ENCODE measurements at regions not wholly inside any gene's neighbourhood (a gene's known extent, or its start where the extent isn't known, plus 50 kb on each side); places are given as distances from the start of the nearest gene placed in this dataset.
A peak's percentile ranks its signal among the peaks of the same experiment; 100 is the strongest.

GRCh38 chr4:19368800-19369199, 882.9 kb upstream of the SLIT2 start:
- H3K4me3 ChIP-seq (ENCODE audit: control insufficient read depth, low read depth, low read length), result no peak overlapping the region
- DNase-seq (ENCODE audit: low read depth), result no peak
- no peak for TF ChIP-seq CTCF (IDR thresholded peaks at IDR 0.05; ENCODE audit: control insufficient read depth, insufficient read depth, low read depth, low read length, missing control alignments)

- no peak for DNase-seq (ENCODE audit: low read depth)
- H3K4me3 ChIP-seq (ENCODE audit: control insufficient read depth, low read depth, low read length), result no peak overlapping the region
- TF ChIP-seq CTCF (IDR thresholded peaks at IDR 0.05; ENCODE audit: control insufficient read depth, insufficient read depth, low read depth, low read length, missing control alignments), result no peak
Measured at GRCh38 chr4:19366916-19367315, 884.8 kb upstream of the SLIT2 start.

- no peak for DNase-seq (ENCODE audit: low read depth)
- TF ChIP-seq CTCF (IDR thresholded peaks at IDR 0.05; ENCODE audit: control insufficient read depth, insufficient read depth, low read depth, low read length, missing control alignments), result no peak
Measured at GRCh38 chr4:19358015-19358414, 893.7 kb upstream of the SLIT2 start.

GRCh38 chr4:19349416-19349815, 902.3 kb upstream of the SLIT2 start:
- no peak for DNase-seq (ENCODE audit: low read depth)
- no peak for TF ChIP-seq CTCF (IDR thresholded peaks at IDR 0.05; ENCODE audit: control insufficient read depth, insufficient read depth, low read depth, low read length, missing control alignments)
- no peak overlapping the region for H3K4me3 ChIP-seq (ENCODE audit: control insufficient read depth, low read depth, low read length)

More at GRCh38 chr4:19358015-19358414, 893.7 kb upstream of the SLIT2 start:
- no peak overlapping the region for H3K4me3 ChIP-seq (ENCODE audit: control insufficient read depth, low read depth, low read length)

GRCh38 chr4:19348746-19349145, 903.0 kb upstream of the SLIT2 start:
- no peak overlapping the region for H3K4me3 ChIP-seq (ENCODE audit: control insufficient read depth, low read depth, low read length)
- TF ChIP-seq CTCF (IDR thresholded peaks at IDR 0.05; ENCODE audit: control insufficient read depth, insufficient read depth, low read depth, low read length, missing control alignments), result no peak
- DNase-seq (ENCODE audit: low read depth), result no peak

- TF ChIP-seq CTCF (IDR thresholded peaks at IDR 0.05; ENCODE audit: control insufficient read depth, insufficient read depth, low read depth, low read length, missing control alignments), result no peak
- H3K4me3 ChIP-seq (ENCODE audit: control insufficient read depth, low read depth, low read length), result no peak overlapping the region
- no peak for DNase-seq (ENCODE audit: low read depth)
Measured at GRCh38 chr4:19346636-19347035, 905.1 kb upstream of the SLIT2 start.

- peak; percentile 39 for DNase-seq (ENCODE audit: low read depth)
- H3K4me3 ChIP-seq (ENCODE audit: control insufficient read depth, low read depth, low read length), result no peak overlapping the region
- no peak for TF ChIP-seq CTCF (IDR thresholded peaks at IDR 0.05; ENCODE audit: control insufficient read depth, insufficient read depth, low read depth, low read length, missing control alignments)
Measured at GRCh38 chr4:19329631-19330030, 922.1 kb upstream of the SLIT2 start.
